ENCODE measurements at regions not wholly inside any gene's neighbourhood (a gene's known extent, or its start where the extent isn't known, plus 50 kb on each side); places are given as distances from the start of the nearest gene placed in this dataset.
"Not testable (repeated sequence)": the region's sequence is repeated elsewhere in the genome, so short reads cannot be mapped to it uniquely, and the experiment has no call there.

DNA sequence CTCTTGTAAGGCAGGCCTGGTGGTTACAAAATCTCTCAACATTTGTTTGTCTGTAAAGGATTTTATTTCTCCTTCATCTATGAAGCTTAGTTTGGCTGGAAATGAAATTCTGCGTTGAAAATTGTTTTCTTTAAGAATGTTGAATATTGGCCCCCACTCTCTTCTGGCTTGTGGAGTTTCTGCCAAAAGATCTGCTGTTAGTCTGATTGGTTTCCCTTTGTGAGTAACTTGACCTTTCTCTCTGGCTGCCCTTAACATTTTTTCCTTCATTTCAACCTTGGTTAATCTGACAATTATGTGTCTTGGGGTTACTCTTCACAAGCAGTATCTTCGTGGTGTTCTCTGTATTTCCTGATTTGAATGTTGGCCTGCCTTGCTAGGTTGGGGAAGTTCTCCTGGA, 186.1 kb upstream of the ZNF32 start:
- H3K4me3 ChIP-seq (ENCODE audit: extremely low read depth in 1 of 4, insufficient read depth in 2 of 4, low read depth in 3 of 4, low read length in 4 of 4); H3K4ac ChIP-seq (replicated peaks; ENCODE audit: insufficient read length, low read depth, low read length); H3K4me1 ChIP-seq (replicated peaks in 1 of 4; ENCODE audit: control insufficient read depth in 3 of 4, insufficient read depth in 4 of 4, low read length in 3 of 4); H4K5ac ChIP-seq (ENCODE audit: insufficient read length, low read depth, low read length); H3K9ac ChIP-seq (replicated peaks in 1 of 4; ENCODE audit: extremely low read depth in 1 of 4, low read depth in 3 of 4, low read length in 3 of 4); H3K23ac ChIP-seq (ENCODE audit: insufficient read length); H3K36me3 ChIP-seq (ENCODE audit: control insufficient read depth in 2 of 4, insufficient read depth in 4 of 4, low read length in 3 of 4); POLR2A ChIA-PET (ENCODE audit: partially characterized antibody); H3K27ac ChIP-seq (ENCODE audit: low read depth, low read length); H2BK12ac ChIP-seq (ENCODE audit: low read depth, low read length); H4K20me1 ChIP-seq (replicated peaks in 1 of 2; ENCODE audit: control insufficient read depth in 1 of 2, insufficient read depth in 2 of 2, low read length in 2 of 2); H2BK15ac ChIP-seq (ENCODE audit: low read length); H2BK120ac ChIP-seq (replicated peaks; ENCODE audit: low read depth, low read length); H3K79me1 ChIP-seq (ENCODE audit: low read depth, low read length); H3K14ac ChIP-seq (ENCODE audit: insufficient read length); FAIRE-seq; DNase-seq (ENCODE audit: low read depth in 1 of 2, low spot score in 2 of 2); H2AK5ac ChIP-seq (ENCODE audit: low read depth, low read length); H2BK20ac ChIP-seq (ENCODE audit: low read length); H3K18ac ChIP-seq (ENCODE audit: extremely low read depth, low read length); H4K91ac ChIP-seq (replicated peaks; ENCODE audit: insufficient read length, low read length); H3K4me2 ChIP-seq (ENCODE audit: insufficient read depth in 1 of 2, low read depth in 2 of 2, low read length in 2 of 2); H3K56ac ChIP-seq (replicated peaks; ENCODE audit: insufficient read length, low read depth, low read length); H3K79me2 ChIP-seq (ENCODE audit: control insufficient read depth in 1 of 2, insufficient read depth in 2 of 2, low read length in 2 of 2); H2AFZ ChIP-seq (ENCODE audit: low read length); H3K27me3 ChIP-seq (replicated peaks in 1 of 4; ENCODE audit: control insufficient read depth in 3 of 4, extremely low read depth in 1 of 4, insufficient read depth in 3 of 4, low read length in 3 of 4); H4K8ac ChIP-seq (ENCODE audit: extremely low read depth, insufficient read depth, low read length); H3K23me2 ChIP-seq (ENCODE audit: low read depth, low read length); H2BK5ac ChIP-seq (ENCODE audit: low read depth, low read length); H3K9me3 ChIP-seq (ENCODE audit: insufficient read depth in 2 of 2, low read depth in 1 of 2, low read length in 1 of 2): not testable (repeated sequence)
- 84% methylated on average over 2 of the region's 2 CpGs; no CpG with 5 or more reads in 1 of the 2 experiments for WGBS, 2 experiments (ENCODE audit: extremely low coverage in 1 of 2, insufficient coverage in 1 of 2, insufficient read length in 1 of 2, insufficient replicate concordance in 2 of 2, low coverage in 1 of 2, low lambda C conversion rate in 2 of 2, missing lambda C conversion rate in 1 of 2)
- CTCF ChIA-PET (ENCODE audit: partially characterized antibody) = interaction anchor here (0.6 to 1.4 kb wide), 3 partner anchors 14 to 145 kb away, joined by 3 read pairs; no protein-coding TSS in a partner anchor

Data from H1 (cell line).